Nucleus accumbens (tissue), 56 donors: ENCODE measurements at regions not wholly inside any gene's neighbourhood (a gene's known extent, or its start where the extent isn't known, plus 50 kb on each side); places are given as distances from the start of the nearest gene placed in this dataset.
"Not testable (repeated sequence)": the region's sequence is repeated elsewhere in the genome, so short reads cannot be mapped to it uniquely, and the experiment has no call there.

ENCODE experiments used
- DNase-seq, 56 donors: peaks; one replicate each; lab custom pipeline; 2025; lab: John Stamatoyannopoulos, UW

DNA sequence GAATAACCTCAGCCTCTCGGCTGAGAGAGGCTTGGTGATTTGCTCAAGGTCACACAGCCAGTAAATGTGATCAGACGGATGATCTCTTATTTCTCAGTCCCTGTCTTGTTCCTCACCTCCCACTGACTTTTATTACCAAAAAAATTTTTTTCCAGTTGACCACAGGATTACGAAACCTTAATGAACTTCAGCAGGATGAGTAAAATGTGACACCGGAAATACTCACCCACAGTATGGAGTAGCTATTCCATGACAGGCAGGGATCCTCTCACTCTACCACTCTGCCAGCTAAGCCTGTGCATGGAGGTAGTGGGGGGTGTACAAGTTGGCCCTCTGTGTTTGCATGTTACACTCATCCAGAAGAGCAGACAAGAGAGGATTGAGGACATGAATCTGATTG, 916.4 kb downstream of the UQCRFS1 start:
- no peak for DNase-seq

DNA sequence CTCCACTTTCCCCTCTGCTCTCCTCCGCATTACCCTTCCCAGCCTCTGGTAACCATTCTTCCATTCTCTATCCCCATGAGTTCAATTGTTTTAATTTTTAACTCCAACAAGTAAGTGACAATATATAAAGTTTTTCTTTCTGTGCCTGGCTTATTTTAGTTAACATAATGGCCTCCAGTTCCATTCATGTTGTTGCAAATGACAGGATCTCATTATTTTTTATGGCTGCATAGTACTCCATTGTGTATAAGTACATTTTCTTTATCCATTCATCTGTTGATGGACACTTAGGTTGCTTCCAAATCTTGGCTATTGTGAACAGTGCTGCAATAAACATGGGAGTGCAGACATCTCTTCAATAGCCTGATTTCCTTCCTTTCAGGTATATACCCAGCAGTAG, 918.0 kb downstream of the UQCRFS1 start:
- DNase-seq, result not testable (repeated sequence)

DNA sequence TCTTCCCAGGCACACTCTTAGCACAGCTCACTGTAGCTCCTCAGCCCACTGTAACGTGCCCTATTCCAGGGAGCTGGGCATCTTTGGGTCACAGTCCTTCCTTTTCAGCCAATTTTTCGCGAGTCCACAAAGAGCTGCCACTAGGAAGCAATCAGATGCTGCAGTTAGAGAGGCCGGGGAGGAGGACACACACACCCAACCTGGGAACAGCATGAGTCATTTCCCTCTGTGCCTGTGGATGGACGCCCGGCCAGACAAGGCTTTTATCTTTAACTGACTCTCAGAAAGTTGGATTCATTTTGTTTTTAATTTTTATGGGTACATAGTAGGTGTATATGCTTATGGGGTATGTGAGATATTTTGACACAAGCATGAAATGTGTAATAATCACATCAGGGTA, 918.6 kb downstream of the UQCRFS1 start:
- DNase-seq, result no peak

DNA sequence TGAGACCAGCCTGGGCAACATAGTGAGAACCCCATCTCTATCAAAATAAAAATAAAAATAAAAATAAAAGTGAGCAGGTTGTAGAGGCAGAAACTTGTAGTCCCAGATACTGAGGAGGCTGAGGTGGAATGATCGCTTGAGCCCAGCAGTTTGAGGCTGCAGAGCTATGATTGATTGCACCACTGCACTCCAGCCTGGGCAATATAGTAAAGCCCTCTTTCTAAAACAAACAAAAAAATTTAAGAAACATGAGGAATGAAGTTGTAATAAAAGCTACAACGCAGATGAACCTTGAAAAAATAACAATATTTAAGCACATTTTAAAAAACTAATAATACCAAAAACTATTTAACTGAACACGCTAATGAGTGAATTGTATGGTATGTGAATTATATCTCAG, 919.3 kb downstream of the UQCRFS1 start:
- DNase-seq, result no peak

DNA sequence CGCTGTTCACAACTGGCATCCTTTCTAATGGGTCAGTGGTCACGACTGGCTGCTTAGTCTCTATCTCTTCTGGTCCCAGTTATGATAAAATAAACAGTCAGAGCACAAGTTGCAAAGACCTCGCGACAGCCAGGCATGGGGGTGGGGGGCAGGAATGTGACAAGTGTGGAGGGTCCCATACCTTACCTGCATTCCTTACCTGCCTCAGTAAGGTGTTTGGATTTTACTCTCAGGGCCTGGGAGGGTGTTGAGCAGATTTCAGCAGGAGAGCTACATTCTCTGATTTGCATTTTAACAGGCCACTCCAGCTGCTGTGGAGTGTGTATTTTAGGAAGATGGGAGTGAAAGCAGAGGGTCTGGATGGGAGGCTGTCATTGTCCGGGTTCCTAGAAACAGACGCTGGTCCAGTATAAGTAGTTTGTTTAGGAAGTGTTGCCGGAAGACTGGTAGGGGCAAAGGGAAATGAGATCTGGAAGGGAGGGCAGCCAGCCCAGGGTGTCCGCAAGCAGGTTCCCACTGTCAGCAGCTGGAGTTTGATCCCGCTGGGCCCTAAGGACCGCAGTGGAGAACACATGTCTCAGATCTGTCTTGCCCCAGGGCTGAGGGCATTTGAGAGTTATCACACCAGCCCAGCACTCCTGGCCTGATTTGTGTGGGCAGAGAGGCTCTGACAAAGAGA, 920.0 kb downstream of the UQCRFS1 start:
- no peak for DNase-seq

DNA sequence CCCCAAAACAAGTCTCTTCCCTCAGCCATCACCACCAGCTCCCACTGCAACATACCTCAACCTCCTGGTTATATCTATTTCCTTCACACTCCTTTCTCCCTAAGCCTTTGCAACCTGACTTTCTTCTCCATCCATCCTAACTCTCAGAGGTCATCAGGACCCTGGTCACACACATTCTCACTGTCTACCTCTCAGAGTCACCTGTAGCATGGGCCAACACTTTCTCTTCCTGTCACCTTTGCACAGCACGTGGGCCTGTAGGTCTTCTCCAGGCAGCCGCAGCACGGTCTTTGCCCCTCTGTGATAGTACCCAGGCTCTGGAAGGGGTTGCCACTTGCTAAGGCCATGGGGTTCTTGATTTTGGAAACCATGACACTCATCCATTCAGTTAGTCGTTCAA, 921.1 kb downstream of the UQCRFS1 start:
- no peak for DNase-seq

DNA sequence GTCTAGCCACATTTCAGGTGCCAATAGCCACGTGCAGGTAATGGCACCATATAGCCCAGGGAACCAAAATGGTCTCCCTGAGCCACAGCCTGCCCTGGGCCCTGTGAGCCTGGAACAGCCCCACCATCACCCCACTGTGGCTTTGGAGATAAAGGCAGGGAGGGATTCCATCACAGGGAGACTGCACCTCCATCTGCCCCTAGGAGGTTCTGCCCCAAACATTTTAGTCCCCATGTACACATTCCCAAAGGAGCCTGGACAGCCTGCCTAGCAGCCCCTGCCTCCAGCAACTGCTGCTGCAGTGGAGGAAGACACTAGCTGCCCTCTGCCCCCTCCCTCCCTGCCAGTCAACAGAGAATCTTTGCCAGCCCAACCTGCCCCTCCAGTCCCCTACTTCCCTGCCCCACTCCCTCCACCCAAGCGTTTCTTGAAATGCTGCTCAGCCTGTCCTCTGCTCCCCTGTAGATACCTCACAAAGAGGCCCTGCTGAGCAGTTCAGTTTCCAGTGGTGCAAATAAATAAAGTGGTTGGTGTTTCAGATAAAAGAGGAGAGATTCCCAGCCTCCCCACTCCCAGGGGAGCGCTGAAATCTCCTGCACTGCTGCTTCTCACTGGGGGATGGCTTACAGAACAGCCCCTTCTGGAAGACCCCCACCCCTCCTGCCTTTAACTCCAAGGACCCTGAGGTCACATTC, 921.8 kb downstream of the UQCRFS1 start:
- DNase-seq, result no peak

DNA sequence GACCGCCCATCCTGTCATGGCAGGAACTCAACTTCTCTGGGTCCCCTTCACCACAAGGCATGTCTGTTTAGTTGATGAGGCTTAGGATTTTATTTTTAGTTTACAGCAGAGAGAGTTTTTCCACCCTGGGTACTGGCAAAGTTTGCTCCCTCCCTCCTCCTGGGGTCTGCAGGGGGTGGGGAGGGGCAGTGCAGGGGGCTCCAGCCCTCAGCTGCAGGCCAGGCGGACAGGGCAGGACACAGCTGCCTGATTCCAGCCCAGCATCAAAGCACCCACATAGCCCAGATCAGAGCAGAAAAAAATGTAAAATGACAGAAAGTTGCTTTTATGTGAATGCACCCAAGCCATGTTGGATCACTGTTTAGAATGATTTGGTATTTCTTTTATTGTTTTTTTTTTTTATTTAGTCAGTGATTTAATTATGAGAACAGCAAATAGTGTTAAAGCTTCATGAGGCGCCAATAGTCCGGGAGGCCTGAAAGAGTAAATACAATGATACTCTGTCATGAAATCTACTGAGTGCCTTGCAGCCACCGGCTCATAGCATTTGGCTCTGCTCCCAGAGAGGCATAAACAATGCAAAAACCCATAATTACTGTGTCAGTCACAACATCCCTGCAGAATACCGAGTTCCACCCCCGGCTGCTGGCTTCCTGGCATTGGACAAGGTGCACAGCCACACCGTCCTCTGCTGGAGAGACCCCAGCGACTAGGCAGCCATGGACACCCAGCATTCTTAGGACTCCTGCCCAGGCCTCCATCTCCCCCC, 923.5 kb downstream of the UQCRFS1 start:
- DNase-seq, result peak in 47 of 56 donors; percentile 5 to 76 (median 43)

DNA sequence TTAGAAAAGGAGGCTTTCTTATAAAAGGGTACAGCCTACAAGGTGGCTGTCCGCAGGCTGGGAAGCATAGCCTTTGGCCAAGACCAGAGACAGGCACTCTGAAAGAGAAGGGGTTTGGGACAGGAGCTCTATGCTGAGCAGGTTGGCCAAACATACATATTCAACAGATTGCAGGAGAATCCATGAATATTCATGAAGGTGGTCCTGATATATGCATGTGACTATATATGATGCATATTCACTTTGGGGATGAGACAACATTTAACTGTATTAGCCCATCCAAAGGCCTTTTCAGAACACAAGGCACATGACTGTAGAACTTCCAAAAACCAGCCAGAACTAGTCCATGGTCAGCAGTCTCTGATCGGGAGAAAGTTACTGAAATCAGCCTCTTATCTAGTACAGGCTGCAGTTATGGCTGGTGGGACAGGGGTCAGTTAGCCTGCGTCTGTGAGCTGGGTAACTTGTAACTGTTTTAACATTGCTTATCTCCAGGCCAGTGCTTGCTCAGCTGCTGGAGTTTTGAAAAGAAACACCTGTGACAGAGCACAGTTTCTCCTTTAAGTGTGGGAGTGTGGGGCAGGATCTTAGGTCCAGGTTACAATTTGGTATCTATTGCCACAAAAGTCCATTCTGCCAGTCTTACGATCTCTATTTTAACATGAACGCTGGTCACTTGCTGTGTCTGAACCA, 924.2 kb downstream of the UQCRFS1 start:
- DNase-seq, result no peak

DNA sequence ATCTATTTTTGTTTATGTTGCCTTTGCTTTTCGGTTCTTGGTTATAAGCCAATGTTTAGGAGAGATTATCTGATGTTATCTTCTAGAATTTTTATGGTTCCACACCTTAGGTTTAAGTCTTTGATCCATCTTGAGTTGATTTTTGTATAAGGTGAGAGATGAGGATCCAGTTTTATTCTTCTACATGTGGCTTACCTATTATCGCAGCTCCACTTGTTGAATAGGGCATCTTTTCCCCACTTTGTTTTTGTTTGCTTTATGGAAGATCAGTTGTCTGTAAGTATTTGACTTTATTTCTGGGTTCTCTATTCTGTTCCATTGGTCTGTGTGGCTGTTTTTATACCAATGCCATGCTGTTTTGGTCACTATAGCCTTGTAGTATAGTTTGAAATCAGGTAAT, 927.0 kb downstream of the UQCRFS1 start:
- DNase-seq, result no peak

DNA sequence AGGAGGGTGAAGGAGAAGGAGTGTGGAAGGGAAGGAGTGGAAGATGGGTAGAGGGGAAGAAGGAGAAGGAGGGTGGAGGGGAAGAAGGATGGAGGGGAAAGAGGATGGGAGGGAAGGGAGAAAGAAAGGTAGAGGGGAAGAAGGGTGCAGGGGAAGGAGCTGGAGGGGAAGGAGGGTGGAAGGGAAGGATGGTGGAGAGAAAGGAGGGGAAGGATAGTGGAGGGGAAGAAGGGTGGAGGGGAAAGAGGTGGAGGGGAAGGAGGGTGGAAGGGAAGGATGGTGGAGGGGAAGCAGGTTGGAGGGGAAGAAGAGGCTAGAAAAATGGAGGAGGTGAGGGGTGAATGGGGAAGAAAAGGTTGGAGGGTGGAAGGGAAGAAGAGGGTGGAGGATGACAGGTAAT, 927.9 kb downstream of the UQCRFS1 start:
- DNase-seq, result no peak

DNA sequence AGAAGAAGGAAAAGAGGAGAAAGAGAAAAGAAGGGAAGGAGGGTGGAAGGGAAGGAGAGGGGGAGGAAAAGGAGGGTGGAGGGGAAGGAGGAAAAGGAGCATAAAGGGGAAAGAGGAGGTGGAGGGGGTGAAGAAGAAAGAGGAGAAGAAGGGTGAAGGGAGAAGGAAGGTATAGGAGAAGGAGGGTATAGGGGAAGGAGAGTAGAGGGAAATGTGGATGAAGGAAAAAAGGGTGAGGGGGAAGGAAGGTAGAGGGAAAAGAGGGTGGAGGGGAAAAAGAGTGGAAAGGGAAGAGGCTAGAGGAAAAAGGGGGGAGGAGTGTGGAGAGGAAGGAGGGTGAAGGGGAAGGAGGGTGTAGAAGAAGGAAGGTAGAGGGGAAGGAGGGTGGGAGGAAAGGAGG, 928.6 kb downstream of the UQCRFS1 start:
- DNase-seq, result no peak

DNA sequence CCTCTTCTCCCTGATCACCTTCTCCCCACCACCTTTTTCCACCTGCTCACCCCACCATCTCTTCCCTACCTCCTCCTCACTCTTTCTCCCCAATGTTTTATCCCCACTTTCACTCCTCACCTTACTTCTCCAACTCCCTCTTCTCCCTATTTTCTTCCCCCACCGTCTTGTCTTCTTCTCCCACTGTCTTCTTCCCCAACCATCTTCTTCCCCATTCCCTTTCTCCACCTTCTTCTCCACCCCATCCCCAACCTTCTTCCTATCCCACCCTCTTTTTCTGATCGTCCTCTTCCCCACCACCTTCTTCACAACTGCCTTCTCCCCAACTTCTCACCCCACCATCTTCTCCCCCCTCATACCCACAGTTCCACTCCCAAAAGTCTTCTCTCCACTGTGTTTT, 929.4 kb downstream of the UQCRFS1 start:
- no peak for DNase-seq

DNA sequence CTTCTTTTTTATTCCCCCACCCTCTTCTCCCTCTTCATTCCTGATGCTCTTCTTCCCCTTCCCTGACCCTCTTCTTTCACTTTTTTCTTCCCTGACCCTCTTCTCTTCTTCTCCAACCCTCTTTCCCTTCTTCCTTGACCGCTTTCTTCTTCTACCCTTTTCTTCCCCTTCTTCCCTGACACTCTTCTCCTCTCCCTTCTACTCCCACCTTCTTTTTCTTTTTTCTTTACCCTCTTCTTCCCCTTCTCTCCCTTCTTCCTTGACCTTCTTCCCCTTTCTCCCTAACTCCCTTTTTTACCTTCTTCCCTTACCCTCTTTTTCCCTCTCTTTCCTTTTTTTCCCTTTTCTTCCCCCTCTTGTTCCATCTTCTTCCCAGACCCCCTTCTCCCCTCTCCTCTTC, 931.3 kb downstream of the UQCRFS1 start:
- DNase-seq, result no peak

DNA sequence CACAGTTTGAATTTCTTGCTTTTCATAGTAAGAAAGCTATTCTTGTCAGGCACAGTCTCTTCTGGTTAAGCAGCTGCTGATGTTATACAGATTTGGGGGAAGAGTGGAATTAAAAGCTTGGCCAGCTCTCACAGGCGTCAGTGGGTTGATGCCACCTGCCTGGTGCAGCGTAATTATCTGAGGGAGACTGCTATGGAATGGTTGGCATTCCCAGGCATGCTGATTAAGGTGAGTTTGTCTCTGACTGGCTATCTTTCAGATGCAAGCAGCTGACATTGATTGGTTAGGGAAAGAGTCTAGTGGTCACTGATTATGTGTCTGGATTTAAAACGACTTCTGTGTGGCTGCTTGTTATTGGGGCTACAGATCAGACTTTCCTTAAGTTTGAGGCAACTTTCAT, 948.4 kb downstream of the UQCRFS1 start:
- DNase-seq, result no peak

DNA sequence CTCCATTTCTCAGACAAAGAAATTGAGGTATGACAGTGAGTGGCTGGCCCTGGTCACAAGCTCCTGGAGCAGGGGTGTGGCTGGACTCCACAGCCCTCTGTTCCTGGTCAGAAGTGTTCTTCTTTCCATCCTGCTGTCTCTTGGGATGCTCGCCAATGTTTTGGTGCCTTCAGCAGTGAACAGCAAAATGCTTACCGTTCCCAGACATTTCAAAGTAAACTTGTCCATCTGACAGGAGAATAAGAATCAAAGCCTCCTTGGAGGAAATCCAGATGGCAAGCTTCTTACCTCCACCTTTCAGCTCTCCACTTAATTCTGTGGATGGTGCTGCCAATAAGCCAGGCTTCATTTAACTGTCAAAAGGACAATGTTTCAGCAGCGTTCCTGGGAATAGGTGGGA, 954.1 kb downstream of the UQCRFS1 start:
- DNase-seq, result no peak

DNA sequence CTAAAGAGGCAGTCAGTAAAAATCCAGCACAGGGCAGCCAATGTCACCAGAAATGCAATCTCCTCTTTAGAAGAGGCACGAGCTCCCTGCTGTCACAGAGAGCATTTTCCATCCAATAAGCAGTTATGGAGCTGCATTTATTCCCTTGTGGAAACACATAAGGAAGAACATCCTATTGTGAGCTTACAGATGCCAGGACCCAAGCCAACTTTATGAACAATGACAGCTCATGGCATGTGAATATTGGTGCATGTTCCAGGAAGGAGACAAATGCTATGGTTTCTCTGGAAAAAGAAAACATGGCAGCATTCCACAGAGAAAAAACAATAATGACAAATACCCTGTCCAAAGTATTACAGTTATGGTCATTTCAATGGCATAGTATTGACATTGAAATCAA, 955.6 kb downstream of the UQCRFS1 start:
- DNase-seq, result no peak

DNA sequence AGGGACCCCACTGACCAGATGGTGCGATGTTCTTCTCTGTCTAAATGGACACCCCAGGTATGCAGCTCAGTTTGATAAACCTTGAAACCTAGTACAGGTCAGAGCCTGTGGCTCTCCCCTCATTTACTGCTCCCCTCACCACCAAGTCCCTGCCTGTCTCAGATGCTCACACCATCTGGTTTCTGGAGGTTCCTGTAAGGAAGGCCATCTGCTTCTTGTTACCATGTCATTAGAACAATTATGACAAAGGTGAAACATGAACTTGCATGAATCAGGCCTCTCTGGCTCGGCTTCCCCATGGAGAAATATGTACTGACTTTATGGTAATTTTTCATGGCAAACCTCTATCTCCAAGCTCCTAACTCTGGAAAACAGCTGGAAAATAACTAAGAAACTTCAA, 965.7 kb downstream of the UQCRFS1 start:
- no peak for DNase-seq

DNA sequence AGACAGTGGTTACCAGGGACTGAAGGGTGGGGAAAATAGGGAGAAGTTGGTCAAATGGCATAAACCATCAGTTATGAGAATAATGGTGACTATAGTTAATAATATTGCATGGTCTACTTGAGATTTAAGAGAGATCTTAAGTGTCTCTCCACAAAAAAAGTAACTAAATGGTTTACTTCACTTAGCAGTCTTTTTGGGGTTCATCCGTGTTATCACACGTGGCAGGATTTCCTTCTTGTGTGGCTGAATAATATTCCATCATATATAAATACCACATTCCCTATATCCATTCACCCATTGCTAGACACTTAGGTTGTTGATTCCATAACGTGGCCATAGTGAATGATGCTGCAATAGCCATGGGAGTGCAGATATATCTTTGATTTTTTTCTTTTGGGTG, 967.0 kb downstream of the UQCRFS1 start:
- DNase-seq, result no peak

DNA sequence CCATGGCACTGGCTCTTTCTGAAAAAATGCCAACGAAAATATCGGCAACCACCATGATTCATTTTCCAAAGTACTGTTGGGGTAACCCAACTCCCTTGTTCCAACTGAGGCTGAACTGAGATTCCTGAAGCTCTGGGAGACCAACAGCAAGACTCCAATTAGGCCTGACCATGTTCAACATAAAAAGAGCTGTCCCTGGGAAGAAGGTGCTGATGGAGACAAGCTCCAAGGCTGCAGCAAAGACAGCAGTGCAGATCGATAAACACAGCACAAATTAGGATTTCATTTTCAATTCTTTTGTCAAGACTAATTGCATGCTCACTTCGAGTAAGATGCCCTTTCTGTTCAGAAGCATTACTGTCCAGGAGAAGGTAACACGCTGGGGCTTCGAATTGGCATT, 968.0 kb downstream of the UQCRFS1 start:
- DNase-seq, result no peak

DNA sequence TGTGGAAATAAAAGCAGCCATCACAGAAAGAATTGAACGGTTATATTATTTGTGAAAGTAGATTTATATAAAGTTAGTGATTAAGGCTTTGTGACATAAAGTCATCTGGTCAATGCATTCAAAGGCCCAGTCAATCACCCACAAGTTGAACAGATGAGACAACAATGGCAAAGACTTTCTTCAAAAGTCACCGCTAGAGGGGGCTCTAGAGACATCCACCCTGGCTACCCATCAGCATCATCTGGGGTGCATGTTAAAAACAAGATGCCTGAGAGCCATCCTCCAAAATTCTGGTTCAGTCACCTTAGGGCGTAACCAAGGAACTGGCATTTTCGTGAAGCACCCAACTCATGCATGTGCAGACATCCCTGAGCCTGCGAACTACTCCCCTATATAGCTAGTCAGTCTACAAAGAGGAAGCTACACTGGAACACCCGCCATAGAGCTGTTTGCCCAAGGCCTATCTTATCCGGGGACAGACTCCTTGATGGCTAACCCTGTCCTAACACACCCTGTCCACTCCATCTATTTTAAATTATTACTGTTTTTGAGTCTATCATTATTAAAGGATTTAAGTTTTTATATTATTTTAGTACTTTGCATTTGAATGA, 970.5 kb downstream of the UQCRFS1 start:
- DNase-seq, result peak in 14 of 56 donors; percentile 0 to 25 (median 4)
